ENCODE measurements at regions not wholly inside any gene's neighbourhood (a gene's known extent, or its start where the extent isn't known, plus 50 kb on each side); places are given as distances from the start of the nearest gene placed in this dataset.

- TF ChIP-seq, protein P1, sequence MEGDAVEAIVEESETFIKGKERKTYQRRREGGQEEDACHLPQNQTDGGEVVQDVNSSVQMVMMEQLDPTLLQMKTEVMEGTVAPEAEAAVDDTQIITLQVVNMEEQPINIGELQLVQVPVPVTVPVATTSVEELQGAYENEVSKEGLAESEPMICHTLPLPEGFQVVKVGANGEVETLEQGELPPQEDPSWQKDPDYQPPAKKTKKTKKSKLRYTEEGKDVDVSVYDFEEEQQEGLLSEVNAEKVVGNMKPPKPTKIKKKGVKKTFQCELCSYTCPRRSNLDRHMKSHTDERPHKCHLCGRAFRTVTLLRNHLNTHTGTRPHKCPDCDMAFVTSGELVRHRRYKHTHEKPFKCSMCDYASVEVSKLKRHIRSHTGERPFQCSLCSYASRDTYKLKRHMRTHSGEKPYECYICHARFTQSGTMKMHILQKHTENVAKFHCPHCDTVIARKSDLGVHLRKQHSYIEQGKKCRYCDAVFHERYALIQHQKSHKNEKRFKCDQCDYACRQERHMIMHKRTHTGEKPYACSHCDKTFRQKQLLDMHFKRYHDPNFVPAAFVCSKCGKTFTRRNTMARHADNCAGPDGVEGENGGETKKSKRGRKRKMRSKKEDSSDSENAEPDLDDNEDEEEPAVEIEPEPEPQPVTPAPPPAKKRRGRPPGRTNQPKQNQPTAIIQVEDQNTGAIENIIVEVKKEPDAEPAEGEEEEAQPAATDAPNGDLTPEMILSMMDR (conservative IDR thresholded peaks at IDR 0.05; ENCODE audit: low read depth, low read length), result no peak
- no peak for TF ChIP-seq EZH2 (IDR thresholded peaks at IDR 0.05; ENCODE audit: borderline replicate concordance, low read depth, low read length, poor library complexity, severe bottlenecking)
Observed at GRCh38 chr2:160696087-160696452, 202.5 kb upstream of the RBMS1 start.
